ENCODE measurements at regions not wholly inside any gene's neighbourhood (a gene's known extent, or its start where the extent isn't known, plus 50 kb on each side); places are given as distances from the start of the nearest gene placed in this dataset.

- no peak for DNase-seq
Observed at GRCh38 chr14:71511152-71511551, 421.1 kb upstream of the RGS6 start.

- DNase-seq = no peak
Observed at GRCh38 chr14:71514941-71515919, 417.0 kb upstream of the RGS6 start.

DNA sequence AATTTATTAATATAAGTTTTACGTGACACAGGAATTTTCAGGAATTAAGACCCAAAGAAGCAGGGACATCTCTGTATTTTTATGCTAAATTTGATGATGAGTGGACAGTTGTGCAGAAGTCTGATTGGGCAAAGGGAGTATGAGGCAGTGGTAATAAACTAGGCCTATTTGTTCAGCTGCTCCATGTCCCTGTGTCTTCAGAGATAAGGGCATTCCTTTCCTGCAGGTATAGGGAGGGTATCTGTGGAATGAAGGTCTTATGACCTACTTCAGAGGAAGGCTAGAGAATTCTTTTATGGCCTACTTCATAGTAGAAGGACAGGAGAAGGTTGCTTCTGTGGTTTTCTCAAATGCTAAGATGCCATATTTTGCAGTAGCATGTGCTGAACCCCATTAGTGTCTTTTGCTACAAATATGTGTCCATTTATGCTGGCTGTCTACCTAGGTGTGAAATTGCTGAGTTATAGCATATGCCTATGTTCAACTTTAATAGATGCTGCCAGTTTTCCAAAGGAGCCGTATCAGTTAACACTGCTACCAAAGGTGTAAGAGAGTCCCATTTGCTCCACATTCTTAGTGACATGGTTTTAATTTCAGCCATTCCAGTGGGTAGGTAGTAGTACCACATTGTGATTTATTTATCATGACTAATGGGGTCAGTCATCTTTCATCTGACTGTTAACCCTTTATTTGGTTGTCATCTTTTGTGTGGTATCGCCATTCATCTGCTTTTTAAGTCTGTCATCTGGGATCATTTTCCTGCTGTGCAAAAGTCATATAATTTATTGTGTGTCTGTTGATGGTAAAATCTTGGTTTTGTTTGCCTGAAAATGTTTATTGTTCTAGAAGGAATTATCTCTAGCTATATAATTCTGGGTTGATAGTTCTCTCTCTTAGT lies 410.7 kb upstream of the RGS6 start:
- DNase-seq = no peak

GRCh38 chr14:71523630-71524319 lies 408.5 kb upstream of the RGS6 start:
- DNase-seq = no peak

- DNase-seq = no peak
Observed at GRCh38 chr14:71524320-71524982, 407.8 kb upstream of the RGS6 start.

- no peak for DNase-seq
Observed at GRCh38 chr14:71525663-71526221, 406.5 kb upstream of the RGS6 start.

DNA sequence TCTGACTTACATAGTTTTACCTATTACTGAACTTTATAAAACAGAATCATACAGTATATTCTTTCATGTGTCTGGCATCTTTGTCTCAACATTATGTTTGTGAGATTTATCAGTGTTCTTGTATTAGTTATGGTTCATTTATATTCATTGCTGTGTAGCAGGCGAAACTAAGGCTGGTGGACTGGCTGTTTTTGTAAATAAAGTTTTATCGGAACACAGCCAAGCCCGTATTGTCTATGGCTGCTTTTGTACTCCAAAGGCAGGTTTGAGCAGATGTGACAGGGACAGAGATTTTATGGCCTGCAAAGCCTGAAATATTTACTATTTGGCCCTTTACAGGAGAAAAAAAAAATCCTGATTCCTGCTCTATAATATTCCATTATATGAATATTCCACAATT lies 405.8 kb upstream of the RGS6 start:
- DNase-seq = no peak

- no peak for DNase-seq
Observed at GRCh38 chr14:71527838-71528237, 404.4 kb upstream of the RGS6 start.

DNA sequence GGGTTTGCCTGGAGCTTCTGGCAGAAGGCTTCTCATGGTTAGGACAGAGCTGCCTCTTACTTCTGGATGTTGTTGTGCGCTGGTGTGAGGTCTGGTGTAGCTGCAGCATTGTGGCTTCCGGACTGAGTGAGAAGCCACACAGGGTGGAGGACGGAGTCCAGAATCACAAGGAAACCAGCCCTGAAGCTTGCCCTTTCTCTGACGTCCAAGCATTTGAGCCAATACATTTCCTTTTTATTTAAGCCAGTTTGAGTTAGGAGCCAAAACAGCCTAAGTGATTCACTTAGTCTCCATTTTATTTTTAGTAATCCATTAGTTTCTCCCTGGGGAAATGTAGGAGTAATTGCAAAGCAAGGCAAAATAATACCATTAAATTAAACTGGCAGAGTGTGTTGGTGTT lies 402.4 kb upstream of the RGS6 start:
- DNase-seq = no peak

GRCh38 chr14:71532344-71532743 lies 399.9 kb upstream of the RGS6 start:
- DNase-seq = no peak

DNA sequence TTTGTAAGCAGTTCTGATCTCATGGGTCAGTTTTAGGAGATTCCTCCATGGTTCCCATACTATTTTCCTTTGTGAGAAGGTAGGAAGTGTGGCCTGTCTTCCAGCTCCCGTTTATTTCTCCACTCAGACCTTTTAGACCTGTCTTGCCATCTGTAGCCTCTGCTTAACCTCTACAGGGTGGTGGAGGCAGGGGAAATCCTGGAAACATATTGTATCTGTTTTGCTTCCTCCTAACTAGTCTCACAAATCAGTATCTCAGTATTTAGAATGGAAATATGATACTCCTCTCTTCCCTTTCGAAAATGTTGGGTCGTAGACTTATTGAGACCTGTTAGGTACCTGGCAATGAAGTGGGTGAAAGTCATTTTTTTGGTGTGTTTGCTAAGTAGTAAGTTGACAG lies 399.4 kb upstream of the RGS6 start:
- no peak for DNase-seq

GRCh38 chr14:71533390-71533789 lies 398.8 kb upstream of the RGS6 start:
- no peak for DNase-seq

DNA sequence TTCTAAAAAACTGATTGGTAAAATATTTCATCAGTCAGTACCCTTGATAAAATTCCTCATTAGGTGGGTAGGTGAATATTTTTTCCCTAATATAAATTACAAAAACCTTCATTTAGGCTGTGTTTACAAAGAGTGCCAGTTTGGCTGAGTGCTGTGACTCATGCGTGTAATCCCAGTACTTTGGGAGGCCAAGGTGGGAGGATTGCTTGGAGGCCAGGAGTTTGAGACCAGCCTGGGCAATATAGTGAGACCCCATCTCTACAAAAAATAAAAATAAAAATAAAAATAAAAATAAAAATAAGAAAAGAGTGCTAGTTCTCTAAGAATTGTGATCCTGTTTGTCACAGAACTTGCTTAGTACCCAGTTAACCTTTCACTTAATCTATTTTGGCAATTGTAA lies 398.4 kb upstream of the RGS6 start:
- DNase-seq = no peak

DNA sequence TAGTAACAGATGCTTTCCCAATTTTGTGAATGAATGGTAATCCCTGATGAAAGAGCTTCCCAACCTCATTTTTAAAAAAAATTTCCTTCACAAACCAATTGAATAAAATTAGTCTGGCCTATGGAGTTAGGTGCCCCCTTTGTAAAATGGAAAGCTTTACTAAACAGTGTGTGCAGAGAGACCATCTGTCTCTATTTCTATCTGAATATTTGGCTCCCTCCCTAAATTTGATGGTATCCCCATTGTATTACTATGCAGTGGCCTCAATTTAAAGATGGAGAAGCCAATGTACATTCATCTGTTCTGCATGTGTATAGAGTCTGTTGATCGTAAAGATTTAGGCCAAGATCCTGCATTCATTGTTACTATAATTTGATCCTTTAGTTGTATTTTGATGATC lies 397.7 kb upstream of the RGS6 start:
- no peak for DNase-seq

DNA sequence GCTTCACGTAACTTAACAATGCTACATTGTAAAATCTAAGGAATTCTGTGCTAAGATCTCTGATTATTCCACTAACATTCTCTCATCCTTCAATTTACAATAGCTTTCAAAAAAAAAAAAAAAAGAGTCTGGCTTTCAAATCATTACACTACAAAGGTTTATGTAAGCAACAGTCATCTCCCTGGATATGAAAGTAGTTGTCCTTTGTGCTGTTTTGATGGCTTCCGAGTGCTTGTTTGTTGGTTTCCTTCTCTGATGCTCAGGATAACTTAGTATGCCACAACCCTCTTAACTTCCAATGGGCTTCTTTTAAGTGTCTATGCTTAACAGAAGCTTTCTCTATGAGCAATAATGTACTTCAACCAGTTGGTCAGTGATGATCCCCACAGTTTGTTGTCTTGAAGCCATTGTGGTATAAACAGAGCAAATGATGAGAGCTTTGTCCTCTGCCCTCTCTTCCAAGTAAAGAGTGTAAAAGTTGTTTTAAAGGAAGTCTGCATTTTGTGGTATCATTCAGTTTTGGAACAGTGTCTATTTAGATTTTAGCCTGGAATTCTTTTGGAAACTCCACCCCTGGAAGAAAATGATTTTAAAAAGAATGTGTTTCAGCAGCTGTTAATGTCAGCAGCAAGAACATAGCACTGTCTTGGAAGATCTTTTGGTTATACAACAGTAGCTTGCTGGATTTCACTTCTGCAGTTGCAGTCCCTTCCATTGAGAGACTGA lies 396.1 kb upstream of the RGS6 start:
- no peak for DNase-seq

DNA sequence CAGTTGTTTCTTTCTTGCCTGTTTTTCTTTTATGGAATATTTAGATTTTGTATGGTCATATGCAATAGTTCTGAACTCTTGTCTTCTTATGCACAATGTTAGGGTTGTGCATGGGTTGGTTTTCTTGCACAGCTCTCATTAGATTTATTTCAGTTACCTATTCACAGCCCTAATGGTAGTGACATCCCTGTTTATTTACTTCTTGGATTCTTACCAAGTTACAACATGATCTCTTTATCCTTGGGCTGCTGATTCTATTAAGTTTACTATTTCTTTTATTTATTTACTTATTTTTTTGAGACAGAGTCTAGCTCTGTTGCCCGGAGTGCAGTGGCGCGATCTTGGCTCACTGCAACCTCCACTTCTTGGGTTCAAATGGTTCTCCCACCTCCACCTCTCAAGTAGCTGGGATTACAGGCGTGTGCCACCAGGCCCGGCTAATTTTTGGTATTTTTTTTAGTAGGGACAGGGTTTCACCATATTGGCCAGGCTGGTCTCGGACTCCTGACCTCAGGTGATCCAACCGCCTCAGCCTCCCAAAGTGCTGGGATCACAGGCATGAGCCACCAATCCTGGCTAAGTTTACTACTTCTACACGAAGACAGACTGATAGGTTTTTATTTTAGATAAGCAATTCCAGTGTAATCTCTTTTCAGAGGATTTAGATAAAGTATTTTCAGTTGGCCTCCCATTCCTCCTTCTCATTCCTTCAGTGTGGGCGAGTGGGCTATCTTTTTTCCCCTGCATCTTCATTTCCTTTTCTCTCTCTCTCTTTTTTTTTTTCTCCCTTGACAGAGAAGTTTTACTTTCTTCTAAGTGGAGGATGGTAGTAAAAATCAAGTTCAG lies 395.1 kb upstream of the RGS6 start:
- no peak for DNase-seq

DNA sequence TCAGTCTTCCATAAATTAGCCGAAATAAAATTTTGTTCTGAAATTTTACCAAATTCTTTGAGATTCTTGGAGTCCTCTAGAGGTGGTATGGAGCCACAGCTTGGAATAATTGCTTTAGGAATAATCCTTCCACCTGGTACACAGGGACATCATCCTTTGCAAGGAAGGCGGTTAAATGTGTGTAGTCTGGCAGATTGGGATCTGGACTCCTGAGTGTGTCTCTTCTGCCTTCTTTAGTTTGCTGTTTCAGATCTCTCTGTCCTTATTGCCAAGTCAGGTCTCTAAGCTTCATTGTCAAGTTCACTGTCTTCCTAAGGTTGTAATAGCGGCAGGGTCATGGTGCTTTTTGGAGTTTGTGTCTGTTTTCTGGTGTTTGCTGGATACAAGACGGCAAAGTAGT lies 393.9 kb upstream of the RGS6 start:
- no peak for DNase-seq

GRCh38 chr14:71538938-71539649 lies 393.1 kb upstream of the RGS6 start:
- no peak for DNase-seq

- DNase-seq = no peak
Observed at GRCh38 chr14:71539650-71540285, 392.5 kb upstream of the RGS6 start.
